B cell (primary cell): ENCODE measurements at regions not wholly inside any gene's neighbourhood (a gene's known extent, or its start where the extent isn't known, plus 50 kb on each side); places are given as distances from the start of the nearest gene placed in this dataset.

Source experiments
- ATAC-seq: fragments of 200-7000 bp; cut with Tn5 transposase; one replicate; pipeline ENCODE4 v1.10.0; 2021; ENCODE audit warnings: low read depth, mild to moderate bottlenecking, moderate number of reproducible peaks, moderate library complexity
- CTCF ChIA-PET: fragments of 350-600 bp; sonication (Branson Sonifier 250); formaldehyde crosslinking; loops from one replicate; lab custom pipeline; 2021; ENCODE audit warnings: antibody characterized with exemption, inconsistent platforms; lab: Charles Lee
- POLR2A ChIA-PET: fragments of 350-600 bp; sonication (Branson Sonifier 250); formaldehyde crosslinking; loops from one replicate; lab custom pipeline; 2021; ENCODE audit warnings: antibody characterized with exemption; lab: Charles Lee
- DNase-seq: peaks from one replicate; pipeline ENCODE4 v3.0.0; 2013
- H2AFZ ChIP-seq: 2 replicates; pipeline ENCODE4 v1.6.1; 2012; ENCODE audit warnings: mild to moderate bottlenecking, low read depth, low read length; ENCODE audit not compliant: insufficient read depth, poor library complexity, severe bottlenecking
- H3K27ac ChIP-seq, 2 donors: 1 replicate in 1 of 2; 2 replicates in 1 of 2; pipeline ENCODE4 v1.5.1; 2012 to 2013; ENCODE audit warnings: low read length in 2 of 2, mild to moderate bottlenecking in 2 of 2, moderate library complexity in 1 of 2
- H3K27me3 ChIP-seq, 4 experiments: fragments of 200-600 bp in 1 of 4; sonication (generic) in 1 of 4; replicated peaks in 1 of 4; 1 replicate in 2 of 4; 2 replicates in 2 of 4; pipeline versions ENCODE4 v1.6.1 to v1.7.0; 2013 to 2016; ENCODE audit warnings: low read length in 3 of 4, mild to moderate bottlenecking in 2 of 4, mixed read lengths in 1 of 4, moderate library complexity in 1 of 4; ENCODE audit not compliant: insufficient read depth in 4 of 4, control insufficient read depth in 3 of 4; ENCODE audit errors: control extremely low read depth in 1 of 4
- H3K36me3 ChIP-seq, 2 experiments: replicated peaks in 1 of 2; 1 replicate in 1 of 2; 2 replicates in 1 of 2; pipeline versions ENCODE4 v1.6.1 to v1.7.1; 2013; ENCODE audit warnings: low read length in 1 of 2; ENCODE audit not compliant: insufficient read depth in 2 of 2, control insufficient read depth in 1 of 2; ENCODE audit errors: control extremely low read depth in 1 of 2, extremely low read depth in 1 of 2
- H3K4me1 ChIP-seq, 2 donors: fragments of 200-600 bp in 1 of 2; sonication (generic) in 1 of 2; 1 replicate in 1 of 2; 2 replicates in 1 of 2; pipeline versions ENCODE4 v1.5.1 to v1.6.1; 2013 to 2017; ENCODE audit warnings: low read length in 2 of 2; ENCODE audit not compliant: control insufficient read depth in 2 of 2, insufficient read depth in 2 of 2
- H3K4me2 ChIP-seq: replicated peaks from 2 replicates; pipeline ENCODE3; 2012; ENCODE audit warnings: mild to moderate bottlenecking, low read depth, low read length; ENCODE audit not compliant: poor library complexity, severe bottlenecking
- H3K4me3 ChIP-seq, 5 experiments: fragments of 200-600 bp in 1 of 5; sonication (generic) in 1 of 5; 1 replicate in 3 of 5; 2 replicates in 2 of 5; pipeline versions ENCODE4 v1.5.1 to v1.7.0; 2011 to 2016; ENCODE audit warnings: low read length in 4 of 5, mild to moderate bottlenecking in 4 of 5, low read depth in 2 of 5, control low read depth in 1 of 5, moderate library complexity in 1 of 5; ENCODE audit not compliant: insufficient read depth in 1 of 5; ENCODE audit errors: control extremely low read depth in 1 of 5, extremely low read depth in 1 of 5
- H3K79me2 ChIP-seq: fragments of 200-600 bp; sonication (generic); one replicate; pipeline ENCODE4 v1.6.0; 2016; ENCODE audit warnings: low read length; ENCODE audit not compliant: control insufficient read depth, insufficient read depth
- H3K9ac ChIP-seq: fragments of 200-600 bp; sonication (generic); 2 replicates; pipeline ENCODE4 v1.6.1; 2017; ENCODE audit warnings: mild to moderate bottlenecking, low read length, moderate library complexity
- H3K9me3 ChIP-seq, 3 donors: one replicate each; pipeline versions ENCODE4 v1.6.1 to v1.7.1; 2013; ENCODE audit warnings: low read length in 2 of 3; ENCODE audit not compliant: control insufficient read depth in 2 of 3, insufficient read depth in 1 of 3; ENCODE audit errors: control extremely low read depth in 1 of 3
- H4K20me1 ChIP-seq: 2 replicates; pipeline ENCODE4 v1.6.0; 2012; ENCODE audit warnings: mild to moderate bottlenecking, low read length; ENCODE audit not compliant: insufficient read depth, control insufficient read depth, poor library complexity, severe bottlenecking
- H3K27ac Mint-ChIP-seq: one replicate; pipeline ENCODE4 v1.8.0; 2021; ENCODE audit warnings: mixed read lengths
- H3K27me3 Mint-ChIP-seq: one replicate; pipeline ENCODE4 v1.8.0; 2021; ENCODE audit warnings: mixed read lengths
- H3K4me1 Mint-ChIP-seq: one replicate; pipeline ENCODE4 v1.8.0; 2021; ENCODE audit warnings: mixed read lengths
- H3K4me3 Mint-ChIP-seq: one replicate; pipeline ENCODE4 v1.8.0; 2021; ENCODE audit warnings: mixed read lengths
- H3K9me3 Mint-ChIP-seq: one replicate; pipeline ENCODE4 v1.8.0; 2022; ENCODE audit warnings: mixed read lengths; ENCODE audit not compliant: insufficient read depth
- EZH2 ChIP-seq: IDR thresholded peaks from 2 replicates; pipeline ENCODE4 v1.6.1; 2012; ENCODE audit warnings: borderline replicate concordance, low read depth, mild to moderate bottlenecking, moderate library complexity, low read length; ENCODE audit not compliant: insufficient read depth, poor library complexity, severe bottlenecking
- WGBS: methylation state at CpG from one replicate; pipeline ENCODE4 v1.1.5; 2013; ENCODE audit warnings: missing lambda C conversion rate; ENCODE audit not compliant: insufficient coverage; 5-methylcytosine and 5-hydroxymethylcytosine counted together
- intact Hi-C: fragments of 100-400 bp; cut with micrococcal nuclease; formaldehyde crosslinking; loops from one replicate; pipeline ENCODE4 v1.10.0; 2022
- TF ChIP-seq, protein P1 (sequence below): fragments of 200-600 bp; IDR thresholded peaks from one replicate; pipeline ENCODE4 v1.8.0; 2022; ENCODE audit warnings: antibody characterized with exemption, mild to moderate bottlenecking

DNA sequence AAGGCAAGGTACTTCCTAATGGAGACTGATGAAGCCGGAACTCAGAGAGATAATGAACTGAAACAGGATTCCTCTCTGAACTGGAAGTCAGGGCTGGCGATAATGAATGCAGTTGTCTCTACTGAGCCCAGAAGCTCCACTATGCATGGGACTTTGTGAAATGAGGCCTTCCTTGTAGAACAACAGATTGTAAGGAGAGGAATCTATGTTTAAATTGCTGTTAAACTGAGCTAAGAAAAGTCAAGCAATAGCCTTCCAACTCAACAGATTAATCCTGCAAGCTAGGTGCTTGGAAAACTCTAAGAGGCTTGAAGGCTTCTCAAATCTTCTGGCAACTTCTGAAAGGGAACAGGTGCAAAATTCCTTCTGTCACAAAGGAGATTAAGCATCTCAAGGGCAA is 119.5 kb upstream of the ARHGAP5 start:
- no peak for ATAC-seq
- Histone ChIP-seq H3K27ac (no peak overlapping the region), H3K4me3 (no peak overlapping the region), H3K27me3 (no peaks in the 10 kb centered on the region), H3K36me3 (no peaks in the 10 kb centered on the region), H3K4me1 (no peaks in the 10 kb centered on the region), H3K9ac (no peak overlapping the region), H3K9me3 (no peaks in the 10 kb centered on the region), H3K79me2 (no peaks in the 10 kb centered on the region), H4K20me1 (no peaks in the 10 kb centered on the region), H2AFZ (no peak overlapping the region), H3K4me2 (no peak overlapping the region)
- no peak for DNase-seq
- WGBS: 100% methylated on average over 2 of the region's 2 CpGs
- Mint-ChIP-seq H3K27ac (no peak overlapping the region), H3K27me3 (peaks cover 8% of the 10 kb centered on the region), H3K4me3 (no peak overlapping the region), H3K4me1 (peaks cover 2% of the 10 kb centered on the region), H3K9me3 (no peaks in the 10 kb centered on the region)
- POLR2A ChIA-PET: no interaction called here
- no peak for TF ChIP-seq EZH2
- TF ChIP-seq, protein P1, sequence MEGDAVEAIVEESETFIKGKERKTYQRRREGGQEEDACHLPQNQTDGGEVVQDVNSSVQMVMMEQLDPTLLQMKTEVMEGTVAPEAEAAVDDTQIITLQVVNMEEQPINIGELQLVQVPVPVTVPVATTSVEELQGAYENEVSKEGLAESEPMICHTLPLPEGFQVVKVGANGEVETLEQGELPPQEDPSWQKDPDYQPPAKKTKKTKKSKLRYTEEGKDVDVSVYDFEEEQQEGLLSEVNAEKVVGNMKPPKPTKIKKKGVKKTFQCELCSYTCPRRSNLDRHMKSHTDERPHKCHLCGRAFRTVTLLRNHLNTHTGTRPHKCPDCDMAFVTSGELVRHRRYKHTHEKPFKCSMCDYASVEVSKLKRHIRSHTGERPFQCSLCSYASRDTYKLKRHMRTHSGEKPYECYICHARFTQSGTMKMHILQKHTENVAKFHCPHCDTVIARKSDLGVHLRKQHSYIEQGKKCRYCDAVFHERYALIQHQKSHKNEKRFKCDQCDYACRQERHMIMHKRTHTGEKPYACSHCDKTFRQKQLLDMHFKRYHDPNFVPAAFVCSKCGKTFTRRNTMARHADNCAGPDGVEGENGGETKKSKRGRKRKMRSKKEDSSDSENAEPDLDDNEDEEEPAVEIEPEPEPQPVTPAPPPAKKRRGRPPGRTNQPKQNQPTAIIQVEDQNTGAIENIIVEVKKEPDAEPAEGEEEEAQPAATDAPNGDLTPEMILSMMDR: no peak
- CTCF ChIA-PET: no interaction called here
- intact Hi-C loops: no loop called here

DNA sequence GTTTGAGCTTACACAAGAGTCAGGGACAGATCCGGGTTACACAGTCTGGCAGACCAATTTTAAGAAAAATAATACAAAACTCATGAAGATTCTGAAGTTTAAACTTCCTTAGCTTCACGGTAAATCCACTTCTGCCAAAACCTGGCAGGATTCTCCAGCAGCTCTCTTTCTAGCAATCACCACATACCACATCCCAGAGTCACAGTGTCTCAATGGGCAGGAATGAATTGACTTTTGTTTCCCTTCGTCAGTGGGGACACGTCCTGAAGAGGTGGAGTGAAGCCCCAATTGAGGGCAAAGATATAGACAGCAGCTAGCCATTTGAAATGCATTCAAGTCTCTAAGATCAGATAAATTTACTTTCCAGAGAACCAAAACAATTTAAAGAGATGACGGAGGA is 117.1 kb upstream of the ARHGAP5 start:
- no peaks in the 10 kb centered on the region for H3K4me1 ChIP-seq
- no peak overlapping the region for H3K27ac Mint-ChIP-seq
- no peak overlapping the region for H3K4me3 ChIP-seq
- 98% methylated on average over 5 of the region's 5 CpGs for WGBS
- no peak overlapping the region for H3K4me3 Mint-ChIP-seq
- ATAC-seq: no peak
- no peaks in the 10 kb centered on the region for H3K9me3 Mint-ChIP-seq
- no peaks in the 10 kb centered on the region for H3K27me3 ChIP-seq
- H3K79me2 ChIP-seq: no peaks in the 10 kb centered on the region
- H3K9me3 ChIP-seq: no peaks in the 10 kb centered on the region
- TF ChIP-seq EZH2: no peak
- ChIA-PET POLR2A (no interaction called here), CTCF (interaction anchor here (1.2 to 1.3 kb wide), 2 partner anchors 9 to 33 kb away, joined by 3 to 4 read pairs; no protein-coding TSS in a partner anchor)
- no peak overlapping the region for H3K4me2 ChIP-seq
- peaks cover 8% of the 10 kb centered on the region for H3K27me3 Mint-ChIP-seq
- H3K36me3 ChIP-seq: no peaks in the 10 kb centered on the region
- intact Hi-C loops: no loop called here
- H3K4me1 Mint-ChIP-seq: no peaks in the 10 kb centered on the region
- H2AFZ ChIP-seq: no peak overlapping the region
- H4K20me1 ChIP-seq: no peaks in the 10 kb centered on the region
- H3K9ac ChIP-seq: no peak overlapping the region
- DNase-seq: no peak
- no peak overlapping the region for H3K27ac ChIP-seq
